Lower lobe of right lung (tissue), 2 donors: ENCODE measurements at regions not wholly inside any gene's neighbourhood (a gene's known extent, or its start where the extent isn't known, plus 50 kb on each side); places are given as distances from the start of the nearest gene placed in this dataset.

ENCODE experiments used
- ATAC-seq, 2 donors: fragments of 200-7000 bp; cut with Tn5 transposase; one replicate each; pipeline ENCODE4 v1.9.1; 2020 to 2022; ENCODE audit warnings: mild to moderate bottlenecking in 2 of 2, moderate library complexity in 2 of 2
- DNase-seq: peaks from one replicate; pipeline ENCODE4 v3.0.0-alpha.2; 2020
- H3K27ac ChIP-seq: fragments of 200-600 bp; one replicate; pipeline ENCODE4 v1.8.0; 2022
- H3K27me3 ChIP-seq: fragments of 200-600 bp; one replicate; pipeline ENCODE4 v1.8.0; 2022; ENCODE audit warnings: low read depth
- H3K36me3 ChIP-seq: fragments of 200-600 bp; one replicate; pipeline ENCODE4 v1.8.0; 2022; ENCODE audit warnings: mild to moderate bottlenecking
- H3K4me1 ChIP-seq: fragments of 200-600 bp; one replicate; pipeline ENCODE4 v1.8.0; 2022
- H3K4me3 ChIP-seq: fragments of 200-600 bp; one replicate; pipeline ENCODE4 v1.8.0; 2022; ENCODE audit warnings: mild to moderate bottlenecking
- H3K9me3 ChIP-seq: fragments of 200-600 bp; one replicate; pipeline ENCODE4 v1.8.0; 2022
- intact Hi-C: fragments of 100-400 bp; cut with DNase I; formaldehyde crosslinking; loops from one replicate; pipeline ENCODE4 v1.11.0; 2022
- TF ChIP-seq, protein P1 (sequence below): fragments of 200-600 bp; IDR thresholded peaks from one replicate; pipeline ENCODE4 v1.8.0; 2022; ENCODE audit warnings: antibody characterized with exemption, mild to moderate bottlenecking
- donor health status: DM: no; HTN: yes; CAD: no; lungs with severe emphysema.

DNA sequence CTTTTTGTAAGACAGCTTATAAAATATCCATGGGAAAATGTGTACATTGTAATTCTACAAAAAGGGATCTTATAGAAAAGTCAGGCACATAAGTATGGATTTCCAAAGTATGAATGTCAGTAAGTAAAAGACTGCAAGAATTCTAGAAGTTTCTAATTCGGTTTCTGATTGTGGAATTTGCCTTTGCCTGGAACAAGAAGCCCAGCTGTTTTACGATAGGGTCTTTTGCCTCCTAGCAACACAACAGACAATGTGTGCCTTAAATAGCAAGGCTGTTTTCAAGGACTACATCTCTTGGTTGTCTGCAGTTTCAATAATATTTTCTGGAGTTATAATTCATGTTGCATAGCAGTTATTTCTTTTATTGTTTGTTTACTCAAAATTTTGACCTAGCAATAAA is 312.9 kb downstream of the MTX2 start:
- TF ChIP-seq, protein P1, sequence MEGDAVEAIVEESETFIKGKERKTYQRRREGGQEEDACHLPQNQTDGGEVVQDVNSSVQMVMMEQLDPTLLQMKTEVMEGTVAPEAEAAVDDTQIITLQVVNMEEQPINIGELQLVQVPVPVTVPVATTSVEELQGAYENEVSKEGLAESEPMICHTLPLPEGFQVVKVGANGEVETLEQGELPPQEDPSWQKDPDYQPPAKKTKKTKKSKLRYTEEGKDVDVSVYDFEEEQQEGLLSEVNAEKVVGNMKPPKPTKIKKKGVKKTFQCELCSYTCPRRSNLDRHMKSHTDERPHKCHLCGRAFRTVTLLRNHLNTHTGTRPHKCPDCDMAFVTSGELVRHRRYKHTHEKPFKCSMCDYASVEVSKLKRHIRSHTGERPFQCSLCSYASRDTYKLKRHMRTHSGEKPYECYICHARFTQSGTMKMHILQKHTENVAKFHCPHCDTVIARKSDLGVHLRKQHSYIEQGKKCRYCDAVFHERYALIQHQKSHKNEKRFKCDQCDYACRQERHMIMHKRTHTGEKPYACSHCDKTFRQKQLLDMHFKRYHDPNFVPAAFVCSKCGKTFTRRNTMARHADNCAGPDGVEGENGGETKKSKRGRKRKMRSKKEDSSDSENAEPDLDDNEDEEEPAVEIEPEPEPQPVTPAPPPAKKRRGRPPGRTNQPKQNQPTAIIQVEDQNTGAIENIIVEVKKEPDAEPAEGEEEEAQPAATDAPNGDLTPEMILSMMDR = no peak
- ATAC-seq (no peak), DNase-seq (no peak)

DNA sequence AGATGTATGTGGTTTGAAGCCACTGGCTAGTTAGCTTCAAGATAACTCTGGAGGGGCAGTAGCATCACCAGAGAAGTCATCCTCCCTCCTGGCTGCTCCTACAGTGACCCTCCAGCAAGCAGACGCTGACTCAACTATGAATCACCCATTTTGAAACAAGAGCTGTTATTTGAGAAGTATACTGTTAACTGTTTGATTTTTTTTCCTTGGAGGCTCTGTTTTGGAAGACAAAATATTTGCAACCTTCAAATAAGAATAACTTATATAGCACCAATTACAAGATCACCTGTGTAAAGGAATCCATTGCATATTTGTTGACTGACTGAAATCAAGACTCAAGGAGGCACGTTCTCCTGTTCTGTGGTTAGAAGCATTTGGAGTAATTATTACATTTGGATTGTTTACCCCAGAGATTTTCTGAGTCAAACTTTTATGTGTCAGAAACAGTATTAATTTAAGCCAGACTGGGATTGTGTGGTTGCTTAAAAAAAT is 313.8 kb downstream of the MTX2 start:
- Histone ChIP-seq H3K9me3 (no peaks in the 10 kb centered on the region), H3K4me3 (no peak overlapping the region), H3K27ac (no peak overlapping the region), H3K27me3 (no peaks in the 10 kb centered on the region), H3K36me3 (no peaks in the 10 kb centered on the region), H3K4me1 (no peaks in the 10 kb centered on the region)
- no peak for ATAC-seq
- intact Hi-C loops = no loop called here
- TF ChIP-seq, protein P1 = no peak
- DNase-seq = no peak

More for the DNA sequence above, 312.9 kb downstream of the MTX2 start:
- Histone ChIP-seq H3K4me1 (no peaks in the 10 kb centered on the region), H3K27me3 (no peaks in the 10 kb centered on the region), H3K36me3 (no peaks in the 10 kb centered on the region), H3K4me3 (no peak overlapping the region), H3K9me3 (no peaks in the 10 kb centered on the region), H3K27ac (no peak overlapping the region)
- intact Hi-C loops = no loop called here

DNA sequence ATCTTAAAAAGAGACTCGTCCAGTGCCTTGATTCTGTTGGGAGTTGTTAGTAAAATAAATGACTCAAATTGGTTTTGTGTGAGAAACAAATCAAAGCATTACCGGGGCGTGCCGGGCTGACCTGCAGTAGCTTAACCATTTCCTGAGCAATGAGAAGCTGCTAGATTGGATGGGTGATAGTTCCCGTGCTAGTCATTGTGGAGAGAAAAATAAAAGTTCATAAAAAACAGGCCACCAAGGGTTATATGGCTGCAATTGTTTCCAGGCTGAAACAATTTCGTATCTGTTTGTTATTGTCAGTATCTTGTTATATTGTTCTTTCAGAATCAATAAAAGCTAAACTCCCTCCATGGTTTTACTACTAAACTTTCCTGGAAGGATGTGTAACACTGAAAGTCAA is 314.4 kb downstream of the MTX2 start:
- TF ChIP-seq, protein P1 = no peak
- no peaks in the 10 kb centered on the region for H3K9me3 ChIP-seq
- no peaks in the 10 kb centered on the region for H3K36me3 ChIP-seq
- H3K27ac ChIP-seq = no peak overlapping the region
- intact Hi-C loops = no loop called here
- no peak overlapping the region for H3K4me3 ChIP-seq
- ATAC-seq (no peak), DNase-seq (no peak)
- H3K4me1 ChIP-seq = no peaks in the 10 kb centered on the region
- H3K27me3 ChIP-seq = peaks cover under 1% of the 10 kb centered on the region

DNA sequence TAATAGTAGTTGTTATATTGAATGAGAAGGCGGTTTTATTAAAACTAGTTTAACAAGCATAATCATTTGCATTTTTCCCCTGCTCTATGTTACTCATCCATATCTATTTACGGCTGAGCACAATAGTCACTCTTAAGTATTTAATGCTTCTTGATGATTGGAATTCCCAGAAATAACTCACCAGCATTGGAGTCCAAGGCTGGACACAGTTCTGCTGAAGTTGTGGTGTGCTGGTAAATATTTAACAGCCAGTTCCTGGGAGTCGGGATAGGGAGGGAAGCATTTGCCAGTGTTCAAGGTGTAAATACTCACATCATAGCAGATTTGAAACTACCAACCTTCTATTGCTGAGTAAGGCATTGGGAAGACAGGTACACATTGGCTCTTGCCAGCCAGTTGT is 315.1 kb downstream of the MTX2 start:
- no peaks in the 10 kb centered on the region for H3K36me3 ChIP-seq
- DNase-seq = no peak
- H3K4me3 ChIP-seq = no peak overlapping the region
- H3K9me3 ChIP-seq = no peaks in the 10 kb centered on the region
- intact Hi-C loops = no loop called here
- TF ChIP-seq, protein P1 = no peak
- H3K27ac ChIP-seq = no peak overlapping the region
- ATAC-seq = no peak
- H3K27me3 ChIP-seq = peaks cover 5% of the 10 kb centered on the region
- H3K4me1 ChIP-seq = no peaks in the 10 kb centered on the region

DNA sequence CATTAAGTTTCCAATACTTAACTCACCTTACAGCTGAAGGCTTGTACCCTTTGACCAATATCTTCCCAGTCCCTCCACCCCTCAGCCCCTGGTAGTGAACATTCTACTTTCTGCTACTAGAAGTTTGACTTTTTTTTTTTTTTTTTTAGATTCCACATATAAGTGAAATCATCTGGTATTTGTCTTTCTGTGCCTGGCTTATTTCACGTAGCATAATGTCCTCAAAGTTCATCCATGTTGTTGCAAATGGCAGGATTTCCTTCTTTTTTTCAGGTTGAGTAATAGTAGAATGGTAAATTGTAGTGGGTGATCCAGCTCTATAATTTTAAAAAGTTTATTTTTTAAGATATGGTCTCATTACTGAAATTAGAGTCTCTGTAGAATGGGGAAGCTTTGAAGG is 316.0 kb downstream of the MTX2 start:
- intact Hi-C loops = no loop called here
- Histone ChIP-seq H3K36me3 (no peaks in the 10 kb centered on the region), H3K27ac (no peak overlapping the region), H3K4me1 (no peaks in the 10 kb centered on the region), H3K4me3 (no peak overlapping the region), H3K27me3 (peaks cover 5% of the 10 kb centered on the region), H3K9me3 (no peaks in the 10 kb centered on the region)
- TF ChIP-seq, protein P1 = no peak
- ATAC-seq = no peak
- DNase-seq = no peak

DNA sequence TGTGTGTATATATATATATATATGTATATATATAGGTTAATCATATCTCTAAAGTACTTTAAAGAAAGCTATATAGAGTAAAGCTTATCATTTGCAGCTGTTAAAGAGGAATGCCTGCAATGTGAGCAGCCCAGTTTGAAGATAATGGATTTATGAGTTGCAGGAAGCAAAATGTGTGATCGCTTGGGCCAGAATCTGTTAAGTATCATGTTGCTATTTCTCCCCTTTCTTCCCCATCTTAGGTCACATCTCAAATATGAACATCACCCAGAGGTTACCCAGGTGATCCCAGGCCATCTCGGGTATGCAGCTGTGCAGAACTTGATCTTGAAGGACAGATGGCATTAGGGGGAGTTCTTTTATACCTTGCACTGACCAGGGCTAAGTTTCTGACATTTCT is 316.5 kb downstream of the MTX2 start:
- DNase-seq (no peak), ATAC-seq (no peak)
- TF ChIP-seq, protein P1 = no peak
- Histone ChIP-seq H3K27me3 (peaks cover 5% of the 10 kb centered on the region), H3K27ac (no peak overlapping the region), H3K4me3 (no peak overlapping the region), H3K9me3 (no peaks in the 10 kb centered on the region), H3K4me1 (no peaks in the 10 kb centered on the region), H3K36me3 (no peaks in the 10 kb centered on the region)
- intact Hi-C loops = no loop called here
